ENCODE measurements at regions not wholly inside any gene's neighbourhood (a gene's known extent, or its start where the extent isn't known, plus 50 kb on each side); places are given as distances from the start of the nearest gene placed in this dataset.

DNA sequence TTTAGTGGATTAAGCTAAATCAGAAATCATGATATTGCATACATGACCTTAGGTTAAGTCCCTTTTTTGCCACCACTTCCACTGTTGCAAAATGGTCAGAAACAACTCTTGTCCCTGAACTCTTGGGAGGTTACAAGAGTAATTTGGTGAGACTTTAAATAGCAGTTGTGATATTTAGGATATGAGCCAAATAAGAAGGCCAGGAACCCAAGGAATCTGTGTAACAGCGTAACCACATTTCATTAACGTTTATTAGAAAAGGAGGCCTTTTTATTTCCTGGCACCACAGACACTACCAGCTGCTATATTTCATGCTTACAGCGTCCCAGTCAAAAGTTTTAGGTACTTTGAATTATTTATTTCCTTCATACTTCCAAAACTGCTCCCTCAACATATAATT lies 268.0 kb downstream of the GPD2 start:
- intact Hi-C loops (cut with micrococcal nuclease; ENCODE audit: unreplicated experiment), result no loop called here
- H3K4me2 ChIP-seq (ENCODE audit: control insufficient read depth, insufficient read depth), result no peak overlapping the region
- no peak overlapping the region for H3K4me3 ChIP-seq
- no TSS peak for BruUV-seq (replicated peaks)
- no peak for ATAC-seq
- H4K20me1 ChIP-seq (ENCODE audit: control insufficient read depth, insufficient read depth), result no peaks in the 10 kb centered on the region
- no peaks in the 10 kb centered on the region for H3K4me1 ChIP-seq (ENCODE audit: control insufficient read depth, insufficient read depth, low read length)
- no peak overlapping the region for H3K9ac ChIP-seq (ENCODE audit: control insufficient read depth, insufficient read depth, low read length)
- DNase-seq (ENCODE audit: low read depth, low spot score), result no peak
- CTCF ChIA-PET, result no interaction called here
- POLR2A ChIA-PET, result no interaction called here
- WGBS (ENCODE audit: insufficient coverage, insufficient replicate concordance, low lambda C conversion rate, missing lambda C conversion rate), result 41% methylated on average over 3 of the region's 3 CpGs
- SMC1A ChIA-PET (ENCODE audit: uncharacterized antibody, unreplicated experiment), result no interaction called here
- H3K9me3 ChIP-seq (replicated peaks; ENCODE audit: control insufficient read depth, insufficient read depth, low read length), result no peaks in the 10 kb centered on the region
- H3K27me3 ChIP-seq (replicated peaks in 1 of 2; ENCODE audit: control insufficient read depth in 2 of 2, insufficient read depth in 2 of 2, low read length in 1 of 2), result no peaks in the 10 kb centered on the region; a peak in 1 of 4 replicates
- in situ Hi-C loops (cut with MboI), result no loop called here
- RAD21 ChIA-PET (ENCODE audit: unreplicated experiment), result no interaction called here
- H3K27ac ChIP-seq (ENCODE audit: control insufficient read depth, insufficient read depth), result no peak overlapping the region
- no peaks in the 10 kb centered on the region for H3K79me2 ChIP-seq (ENCODE audit: control insufficient read depth, insufficient read depth, low read length)
- no peaks in the 10 kb centered on the region for H3K36me3 ChIP-seq (ENCODE audit: control insufficient read depth in 2 of 2, insufficient read depth in 2 of 2, low read length in 1 of 2)
- no peak overlapping the region for H2AFZ ChIP-seq (ENCODE audit: control insufficient read depth, low read depth, low read length)
- no peak for FAIRE-seq
- TF ChIP-seq RAD21 (IDR thresholded peaks at IDR 0.05; ENCODE audit: insufficient read depth, low read depth, low read length) (no peak), TCF7 (IDR thresholded peaks at IDR 0.05; ENCODE audit: borderline replicate concordance) (no peak), NFXL1 (IDR thresholded peaks at IDR 0.05; ENCODE audit: borderline replicate concordance) (no peak), KDM1A (IDR thresholded peaks at IDR 0.05; ENCODE audit: borderline replicate concordance) (no peak), SUZ12 (IDR thresholded peaks at IDR 0.05; ENCODE audit: unreplicated experiment) (no peak), RCOR1 (conservative IDR thresholded peaks at IDR 0.05; ENCODE audit: low read depth, low read length) (no peak), SMC3 (IDR thresholded peaks at IDR 0.05; ENCODE audit: borderline replicate concordance, low read length) (no peak), MYC (IDR thresholded peaks at IDR 0.05; ENCODE audit: insufficient read depth, insufficient read length, insufficient replicate concordance, low read length, severe bottlenecking) (no peak)
- TF ChIP-seq, protein P1, sequence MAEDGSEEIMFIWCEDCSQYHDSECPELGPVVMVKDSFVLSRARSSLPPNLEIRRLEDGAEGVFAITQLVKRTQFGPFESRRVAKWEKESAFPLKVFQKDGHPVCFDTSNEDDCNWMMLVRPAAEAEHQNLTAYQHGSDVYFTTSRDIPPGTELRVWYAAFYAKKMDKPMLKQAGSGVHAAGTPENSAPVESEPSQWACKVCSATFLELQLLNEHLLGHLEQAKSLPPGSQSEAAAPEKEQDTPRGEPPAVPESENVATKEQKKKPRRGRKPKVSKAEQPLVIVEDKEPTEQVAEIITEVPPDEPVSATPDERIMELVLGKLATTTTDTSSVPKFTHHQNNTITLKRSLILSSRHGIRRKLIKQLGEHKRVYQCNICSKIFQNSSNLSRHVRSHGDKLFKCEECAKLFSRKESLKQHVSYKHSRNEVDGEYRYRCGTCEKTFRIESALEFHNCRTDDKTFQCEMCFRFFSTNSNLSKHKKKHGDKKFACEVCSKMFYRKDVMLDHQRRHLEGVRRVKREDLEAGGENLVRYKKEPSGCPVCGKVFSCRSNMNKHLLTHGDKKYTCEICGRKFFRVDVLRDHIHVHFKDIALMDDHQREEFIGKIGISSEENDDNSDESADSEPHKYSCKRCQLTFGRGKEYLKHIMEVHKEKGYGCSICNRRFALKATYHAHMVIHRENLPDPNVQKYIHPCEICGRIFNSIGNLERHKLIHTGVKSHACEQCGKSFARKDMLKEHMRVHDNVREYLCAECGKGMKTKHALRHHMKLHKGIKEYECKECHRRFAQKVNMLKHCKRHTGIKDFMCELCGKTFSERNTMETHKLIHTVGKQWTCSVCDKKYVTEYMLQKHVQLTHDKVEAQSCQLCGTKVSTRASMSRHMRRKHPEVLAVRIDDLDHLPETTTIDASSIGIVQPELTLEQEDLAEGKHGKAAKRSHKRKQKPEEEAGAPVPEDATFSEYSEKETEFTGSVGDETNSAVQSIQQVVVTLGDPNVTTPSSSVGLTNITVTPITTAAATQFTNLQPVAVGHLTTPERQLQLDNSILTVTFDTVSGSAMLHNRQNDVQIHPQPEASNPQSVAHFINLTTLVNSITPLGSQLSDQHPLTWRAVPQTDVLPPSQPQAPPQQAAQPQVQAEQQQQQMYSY (CRISPR knock-in tag; IDR thresholded peaks at IDR 0.05), result no peak
- TF ChIP-seq, protein P2, sequence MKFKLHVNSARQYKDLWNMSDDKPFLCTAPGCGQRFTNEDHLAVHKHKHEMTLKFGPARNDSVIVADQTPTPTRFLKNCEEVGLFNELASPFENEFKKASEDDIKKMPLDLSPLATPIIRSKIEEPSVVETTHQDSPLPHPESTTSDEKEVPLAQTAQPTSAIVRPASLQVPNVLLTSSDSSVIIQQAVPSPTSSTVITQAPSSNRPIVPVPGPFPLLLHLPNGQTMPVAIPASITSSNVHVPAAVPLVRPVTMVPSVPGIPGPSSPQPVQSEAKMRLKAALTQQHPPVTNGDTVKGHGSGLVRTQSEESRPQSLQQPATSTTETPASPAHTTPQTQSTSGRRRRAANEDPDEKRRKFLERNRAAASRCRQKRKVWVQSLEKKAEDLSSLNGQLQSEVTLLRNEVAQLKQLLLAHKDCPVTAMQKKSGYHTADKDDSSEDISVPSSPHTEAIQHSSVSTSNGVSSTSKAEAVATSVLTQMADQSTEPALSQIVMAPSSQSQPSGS (IDR thresholded peaks at IDR 0.05; ENCODE audit: low read length), result no peak
- TF ChIP-seq, protein P3, sequence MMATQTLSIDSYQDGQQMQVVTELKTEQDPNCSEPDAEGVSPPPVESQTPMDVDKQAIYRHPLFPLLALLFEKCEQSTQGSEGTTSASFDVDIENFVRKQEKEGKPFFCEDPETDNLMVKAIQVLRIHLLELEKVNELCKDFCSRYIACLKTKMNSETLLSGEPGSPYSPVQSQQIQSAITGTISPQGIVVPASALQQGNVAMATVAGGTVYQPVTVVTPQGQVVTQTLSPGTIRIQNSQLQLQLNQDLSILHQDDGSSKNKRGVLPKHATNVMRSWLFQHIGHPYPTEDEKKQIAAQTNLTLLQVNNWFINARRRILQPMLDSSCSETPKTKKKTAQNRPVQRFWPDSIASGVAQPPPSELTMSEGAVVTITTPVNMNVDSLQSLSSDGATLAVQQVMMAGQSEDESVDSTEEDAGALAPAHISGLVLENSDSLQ (IDR thresholded peaks at IDR 0.05), result no peak
- TF ChIP-seq, protein P4, sequence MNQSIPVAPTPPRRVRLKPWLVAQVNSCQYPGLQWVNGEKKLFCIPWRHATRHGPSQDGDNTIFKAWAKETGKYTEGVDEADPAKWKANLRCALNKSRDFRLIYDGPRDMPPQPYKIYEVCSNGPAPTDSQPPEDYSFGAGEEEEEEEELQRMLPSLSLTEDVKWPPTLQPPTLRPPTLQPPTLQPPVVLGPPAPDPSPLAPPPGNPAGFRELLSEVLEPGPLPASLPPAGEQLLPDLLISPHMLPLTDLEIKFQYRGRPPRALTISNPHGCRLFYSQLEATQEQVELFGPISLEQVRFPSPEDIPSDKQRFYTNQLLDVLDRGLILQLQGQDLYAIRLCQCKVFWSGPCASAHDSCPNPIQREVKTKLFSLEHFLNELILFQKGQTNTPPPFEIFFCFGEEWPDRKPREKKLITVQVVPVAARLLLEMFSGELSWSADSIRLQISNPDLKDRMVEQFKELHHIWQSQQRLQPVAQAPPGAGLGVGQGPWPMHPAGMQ (IDR thresholded peaks at IDR 0.05; ENCODE audit: borderline replicate concordance), result no peak
- TF ChIP-seq, protein P5, sequence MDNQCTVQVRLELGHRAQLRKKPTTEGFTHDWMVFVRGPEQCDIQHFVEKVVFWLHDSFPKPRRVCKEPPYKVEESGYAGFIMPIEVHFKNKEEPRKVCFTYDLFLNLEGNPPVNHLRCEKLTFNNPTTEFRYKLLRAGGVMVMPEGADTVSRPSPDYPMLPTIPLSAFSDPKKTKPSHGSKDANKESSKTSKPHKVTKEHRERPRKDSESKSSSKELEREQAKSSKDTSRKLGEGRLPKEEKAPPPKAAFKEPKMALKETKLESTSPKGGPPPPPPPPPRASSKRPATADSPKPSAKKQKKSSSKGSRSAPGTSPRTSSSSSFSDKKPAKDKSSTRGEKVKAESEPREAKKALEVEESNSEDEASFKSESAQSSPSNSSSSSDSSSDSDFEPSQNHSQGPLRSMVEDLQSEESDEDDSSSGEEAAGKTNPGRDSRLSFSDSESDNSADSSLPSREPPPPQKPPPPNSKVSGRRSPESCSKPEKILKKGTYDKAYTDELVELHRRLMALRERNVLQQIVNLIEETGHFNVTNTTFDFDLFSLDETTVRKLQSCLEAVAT (IDR thresholded peaks at IDR 0.05), result no peak
